ENCODE measurements at regions not wholly inside any gene's neighbourhood (a gene's known extent, or its start where the extent isn't known, plus 50 kb on each side); places are given as distances from the start of the nearest gene placed in this dataset.

DNA sequence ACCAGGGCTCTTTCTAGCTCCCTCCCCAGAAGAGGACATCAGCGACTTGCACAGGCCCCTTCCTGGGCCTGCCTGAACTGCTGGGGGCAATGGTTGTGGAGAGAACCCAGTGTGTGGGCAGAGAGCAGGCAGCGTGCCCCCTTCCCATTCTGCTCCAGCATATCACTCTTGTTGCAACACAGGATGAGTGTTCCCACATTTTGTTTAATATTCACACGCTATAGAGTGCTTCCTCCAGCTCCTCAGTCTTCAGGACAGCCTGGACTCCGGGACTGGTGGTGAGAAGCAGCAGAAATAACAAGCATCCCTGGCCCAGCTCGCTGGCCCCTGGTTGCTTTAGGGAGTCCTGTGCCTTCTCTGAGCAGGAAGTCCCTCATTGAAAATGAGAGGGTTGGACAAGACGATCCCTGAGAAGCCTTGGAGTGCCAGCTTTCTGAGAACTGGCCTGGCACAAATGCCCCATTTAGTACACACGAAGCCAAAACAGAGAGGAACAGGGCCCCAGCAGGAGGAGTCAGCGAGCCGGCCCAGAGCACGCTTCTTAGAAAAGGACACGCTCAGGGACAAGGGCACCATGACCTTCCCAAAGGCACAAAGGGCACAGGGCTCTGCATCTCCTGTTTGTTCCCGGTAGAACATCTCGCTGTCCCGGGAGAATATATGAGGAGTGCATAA lies 84.2 kb upstream of the FOXC1 start:
- H3K4me3 ChIP-seq (ENCODE audit: low read length): no peak overlapping the region
- no peak overlapping the region for H3K4me2 ChIP-seq (ENCODE audit: low read length)
- H3K27me3 ChIP-seq (ENCODE audit: insufficient read depth, low read length, poor library complexity): no peaks in the 10 kb centered on the region
- no peak overlapping the region for H2AK5ac ChIP-seq (ENCODE audit: low read length)
- no peaks in the 10 kb centered on the region for H3K36me3 ChIP-seq (ENCODE audit: control insufficient read depth, insufficient read depth, low read length)
- no peak overlapping the region for H4K8ac ChIP-seq (ENCODE audit: low read depth, low read length)
- H3K23ac ChIP-seq (ENCODE audit: low read length): no peak overlapping the region
- peaks cover 2% of the 10 kb centered on the region for H3K4me1 ChIP-seq (ENCODE audit: control insufficient read depth, low read depth, low read length)
- no peak overlapping the region for H3K56ac ChIP-seq (ENCODE audit: low read length)
- H2BK120ac ChIP-seq (ENCODE audit: low read depth, low read length): no peak overlapping the region
- H4K5ac ChIP-seq (ENCODE audit: low read length): no peak overlapping the region
- H2BK5ac ChIP-seq (ENCODE audit: low read length): no peak overlapping the region
- no peak overlapping the region for H3K9ac ChIP-seq (ENCODE audit: low read length)
- no CpG with 5 or more reads among the region's 14 CpGs for WGBS (ENCODE audit: extremely low coverage, insufficient coverage, low lambda C conversion rate)
- H3K79me1 ChIP-seq (ENCODE audit: low read length): no peaks in the 10 kb centered on the region
- no peak overlapping the region for H3K4ac ChIP-seq (ENCODE audit: low read depth, low read length)
- H3K79me2 ChIP-seq (ENCODE audit: control insufficient read depth, insufficient read depth, low read length): no peaks in the 10 kb centered on the region
- no peak overlapping the region for H3K18ac ChIP-seq (ENCODE audit: low read length)
- no peak overlapping the region for H2BK15ac ChIP-seq (replicated peaks; ENCODE audit: low read depth)
- H3K27ac ChIP-seq (ENCODE audit: low read depth, low read length): no peak overlapping the region
- DNase-seq: no peak

DNA sequence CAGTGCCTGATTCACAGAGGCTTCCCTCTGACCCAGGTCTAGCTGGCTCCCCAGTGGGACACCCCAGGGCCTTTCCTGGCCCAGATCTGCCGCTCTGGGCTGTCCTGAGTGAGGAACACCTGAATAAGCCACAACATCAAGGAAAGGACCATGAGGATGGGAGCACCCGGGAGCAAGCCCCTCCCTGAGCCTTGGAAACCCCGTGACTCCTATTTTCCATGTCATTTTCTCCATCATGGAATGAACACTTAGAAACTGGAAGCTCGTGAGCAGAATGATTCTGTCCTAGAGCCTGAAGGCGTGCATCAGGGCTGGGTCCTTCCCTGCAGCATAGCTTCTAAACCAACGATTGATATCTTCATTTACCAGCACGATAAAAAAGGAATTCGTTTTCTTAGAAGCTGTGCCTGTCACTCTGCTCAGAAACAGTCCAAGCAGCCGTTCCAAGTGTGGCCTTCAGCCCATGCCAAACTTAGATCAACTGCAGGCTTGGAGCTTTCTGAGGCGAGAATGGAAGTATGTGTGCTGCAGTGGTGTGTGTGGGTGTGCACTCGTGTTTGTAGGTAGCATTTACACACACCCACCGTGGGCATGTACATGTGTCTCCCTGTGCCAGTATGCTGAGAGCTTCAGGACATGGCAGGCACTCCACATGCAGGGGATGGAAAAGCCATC lies 83.2 kb upstream of the FOXC1 start:
- H3K27ac ChIP-seq (ENCODE audit: low read depth, low read length): no peak overlapping the region
- WGBS (ENCODE audit: extremely low coverage, insufficient coverage, low lambda C conversion rate): no CpG with 5 or more reads among the region's 12 CpGs

GRCh38 chr6:1527073-1527457 lies 82.7 kb upstream of the FOXC1 start:
- no peak overlapping the region for H3K18ac ChIP-seq (ENCODE audit: low read length)
- H3K4me3 ChIP-seq (ENCODE audit: low read length): no peak overlapping the region
- no peak overlapping the region for H2BK15ac ChIP-seq (replicated peaks; ENCODE audit: low read depth)
- H3K9ac ChIP-seq (ENCODE audit: low read length): no peak overlapping the region
- WGBS (ENCODE audit: extremely low coverage, insufficient coverage, low lambda C conversion rate): no CpG with 5 or more reads among the region's 11 CpGs
- no peaks in the 10 kb centered on the region for H3K79me2 ChIP-seq (ENCODE audit: control insufficient read depth, insufficient read depth, low read length)
- H4K5ac ChIP-seq (ENCODE audit: low read length): no peak overlapping the region
- H3K27me3 ChIP-seq (ENCODE audit: insufficient read depth, low read length, poor library complexity): no peaks in the 10 kb centered on the region
- no peak overlapping the region for H2BK5ac ChIP-seq (ENCODE audit: low read length)
- H4K8ac ChIP-seq (ENCODE audit: low read depth, low read length): no peak overlapping the region
- no peak overlapping the region for H3K27ac ChIP-seq (ENCODE audit: low read depth, low read length)
- no peak overlapping the region for H3K56ac ChIP-seq (ENCODE audit: low read length)
- no peaks in the 10 kb centered on the region for H3K79me1 ChIP-seq (ENCODE audit: low read length)
- no peak overlapping the region for H2AK5ac ChIP-seq (ENCODE audit: low read length)
- H3K4me1 ChIP-seq (ENCODE audit: control insufficient read depth, low read depth, low read length): peaks cover 2% of the 10 kb centered on the region
- no peak overlapping the region for H2BK120ac ChIP-seq (ENCODE audit: low read depth, low read length)
- DNase-seq: peak; percentile 76
- H3K4ac ChIP-seq (ENCODE audit: low read depth, low read length): no peak overlapping the region
- no peak overlapping the region for H3K23ac ChIP-seq (ENCODE audit: low read length)
- H3K36me3 ChIP-seq (ENCODE audit: control insufficient read depth, insufficient read depth, low read length): no peaks in the 10 kb centered on the region
- H3K4me2 ChIP-seq (ENCODE audit: low read length): no peak overlapping the region

More for the DNA sequence above, 83.2 kb upstream of the FOXC1 start:
- no peak overlapping the region for H3K4me3 ChIP-seq (ENCODE audit: low read length)
- H2AK5ac ChIP-seq (ENCODE audit: low read length): no peak overlapping the region
- H4K5ac ChIP-seq (ENCODE audit: low read length): no peak overlapping the region
- no peaks in the 10 kb centered on the region for H3K79me1 ChIP-seq (ENCODE audit: low read length)
- peak overlapping the region; percentile 22 for H3K56ac ChIP-seq (ENCODE audit: low read length)
- no peak overlapping the region for H3K9ac ChIP-seq (ENCODE audit: low read length)
- no peaks in the 10 kb centered on the region for H3K36me3 ChIP-seq (ENCODE audit: control insufficient read depth, insufficient read depth, low read length)
- H2BK5ac ChIP-seq (ENCODE audit: low read length): no peak overlapping the region
- H2BK120ac ChIP-seq (ENCODE audit: low read depth, low read length): no peak overlapping the region
- no peak overlapping the region for H3K4me2 ChIP-seq (ENCODE audit: low read length)
- no peak overlapping the region for H3K23ac ChIP-seq (ENCODE audit: low read length)
- no peak overlapping the region for H3K4ac ChIP-seq (ENCODE audit: low read depth, low read length)
- DNase-seq: no peak
- no peaks in the 10 kb centered on the region for H3K27me3 ChIP-seq (ENCODE audit: insufficient read depth, low read length, poor library complexity)
- no peak overlapping the region for H4K8ac ChIP-seq (ENCODE audit: low read depth, low read length)
- no peaks in the 10 kb centered on the region for H3K79me2 ChIP-seq (ENCODE audit: control insufficient read depth, insufficient read depth, low read length)
- H2BK15ac ChIP-seq (replicated peaks; ENCODE audit: low read depth): no peak overlapping the region
- H3K18ac ChIP-seq (ENCODE audit: low read length): no peak overlapping the region
- peaks cover 2% of the 10 kb centered on the region for H3K4me1 ChIP-seq (ENCODE audit: control insufficient read depth, low read depth, low read length)

DNA sequence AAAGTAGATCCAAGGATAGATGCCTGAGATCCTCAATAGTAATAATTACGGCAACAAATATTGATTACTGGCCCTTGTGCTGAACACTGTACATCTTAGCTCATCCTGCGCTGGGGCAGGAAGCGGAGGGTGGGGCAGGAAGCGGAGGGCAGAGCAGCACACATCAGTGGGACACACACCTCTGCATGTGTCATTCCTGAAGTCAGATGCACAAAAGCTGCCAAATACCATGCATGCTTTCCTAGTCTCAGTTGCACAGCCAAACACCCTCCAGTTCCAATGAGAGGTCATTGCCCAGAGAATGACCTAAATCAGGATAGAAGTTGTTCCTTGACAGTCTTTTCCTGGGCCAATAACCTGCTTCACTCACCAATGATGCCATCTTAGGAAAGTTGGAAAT lies 74.4 kb upstream of the FOXC1 start:
- H3K4me2 ChIP-seq (ENCODE audit: low read length): no peak overlapping the region
- H2AK5ac ChIP-seq (ENCODE audit: low read length): peak overlapping the region; percentile 11
- no peaks in the 10 kb centered on the region for H3K79me2 ChIP-seq (ENCODE audit: control insufficient read depth, insufficient read depth, low read length)
- no peaks in the 10 kb centered on the region for H3K27me3 ChIP-seq (ENCODE audit: insufficient read depth, low read length, poor library complexity)
- WGBS (ENCODE audit: extremely low coverage, insufficient coverage, low lambda C conversion rate): no CpG with 5 or more reads among the region's 4 CpGs
- H3K36me3 ChIP-seq (ENCODE audit: control insufficient read depth, insufficient read depth, low read length): no peaks in the 10 kb centered on the region
- H2BK120ac ChIP-seq (ENCODE audit: low read depth, low read length): no peak overlapping the region
- no peak overlapping the region for H2BK5ac ChIP-seq (ENCODE audit: low read length)
- H3K56ac ChIP-seq (ENCODE audit: low read length): no peak overlapping the region
- no peaks in the 10 kb centered on the region for H3K4me1 ChIP-seq (ENCODE audit: control insufficient read depth, low read depth, low read length)
- no peaks in the 10 kb centered on the region for H3K79me1 ChIP-seq (ENCODE audit: low read length)
- no peak overlapping the region for H4K8ac ChIP-seq (ENCODE audit: low read depth, low read length)
- H3K18ac ChIP-seq (ENCODE audit: low read length): no peak overlapping the region
- no peak overlapping the region for H3K4ac ChIP-seq (ENCODE audit: low read depth, low read length)
- no peak overlapping the region for H3K9ac ChIP-seq (ENCODE audit: low read length)
- H3K23ac ChIP-seq (ENCODE audit: low read length): no peak overlapping the region
- H2BK15ac ChIP-seq (replicated peaks; ENCODE audit: low read depth): no peak overlapping the region
- H4K5ac ChIP-seq (ENCODE audit: low read length): no peak overlapping the region
- H3K4me3 ChIP-seq (ENCODE audit: low read length): no peak overlapping the region
- peak; percentile 38 for DNase-seq
- H3K27ac ChIP-seq (ENCODE audit: low read depth, low read length): no peak overlapping the region

DNA sequence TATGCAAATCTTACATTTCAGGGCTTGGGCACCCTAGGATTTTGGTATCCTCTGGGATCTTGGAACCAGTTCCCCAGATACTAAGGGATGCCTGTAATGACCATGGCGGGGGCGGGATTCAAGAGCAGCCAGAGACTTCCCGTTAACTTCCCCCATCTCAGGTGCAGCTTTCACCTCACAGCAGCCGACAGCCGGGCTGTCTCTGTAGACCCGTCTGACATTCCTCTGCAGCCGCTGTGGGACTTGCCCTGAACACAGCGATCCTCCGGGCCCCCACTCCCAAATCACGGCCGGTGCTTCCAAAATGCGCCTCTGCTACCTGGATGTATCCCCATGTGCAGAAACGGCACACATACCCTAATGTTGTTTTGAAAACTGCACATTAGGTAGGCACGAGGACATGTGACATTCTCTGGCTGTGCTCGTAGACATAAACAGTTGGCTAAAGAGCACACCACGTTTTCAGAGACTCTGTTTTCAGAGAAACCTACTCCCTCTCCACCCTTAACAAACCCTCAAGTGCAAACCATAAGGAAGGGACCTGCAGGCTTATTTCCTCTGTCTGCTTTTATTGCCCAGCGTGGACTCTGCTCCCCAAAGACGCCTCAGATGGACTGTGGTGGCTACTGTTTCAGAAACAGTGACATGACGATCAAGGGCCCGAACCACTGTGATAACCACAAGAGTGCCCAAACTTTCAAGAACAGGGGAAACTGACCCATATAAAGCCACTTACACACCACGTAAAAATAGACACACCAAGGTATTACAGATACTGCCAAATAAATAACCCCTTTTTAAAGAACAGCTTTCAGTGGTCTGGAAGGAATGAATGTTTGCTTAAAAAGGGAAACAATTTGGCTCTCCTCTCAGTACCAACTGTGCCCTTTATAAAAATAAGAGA lies 72.9 kb upstream of the FOXC1 start:
- Histone ChIP-seq H3K4ac (ENCODE audit: low read depth, low read length) (no peak overlapping the region), H3K27me3 (ENCODE audit: insufficient read depth, low read length, poor library complexity) (no peaks in the 10 kb centered on the region), H2BK120ac (ENCODE audit: low read depth, low read length) (no peak overlapping the region), H4K8ac (ENCODE audit: low read depth, low read length) (no peak overlapping the region), H4K5ac (ENCODE audit: low read length) (no peak overlapping the region), H2BK15ac (replicated peaks; ENCODE audit: low read depth) (no peak overlapping the region), H3K56ac (ENCODE audit: low read length) (no peak overlapping the region), H3K9ac (ENCODE audit: low read length) (no peak overlapping the region), H2BK5ac (ENCODE audit: low read length) (no peak overlapping the region), H2AK5ac (ENCODE audit: low read length) (no peak overlapping the region), H3K4me3 (ENCODE audit: low read length) (no peak overlapping the region), H3K4me1 (ENCODE audit: control insufficient read depth, low read depth, low read length) (no peaks in the 10 kb centered on the region), H3K79me1 (ENCODE audit: low read length) (no peaks in the 10 kb centered on the region), H3K23ac (ENCODE audit: low read length) (no peak overlapping the region), H3K27ac (ENCODE audit: low read depth, low read length) (no peak overlapping the region), H3K36me3 (ENCODE audit: control insufficient read depth, insufficient read depth, low read length) (no peaks in the 10 kb centered on the region), H3K79me2 (ENCODE audit: control insufficient read depth, insufficient read depth, low read length) (no peaks in the 10 kb centered on the region), H3K4me2 (ENCODE audit: low read length) (no peak overlapping the region), H3K18ac (ENCODE audit: low read length) (no peak overlapping the region)
- DNase-seq: no peak
- no CpG with 5 or more reads among the region's 21 CpGs for WGBS (ENCODE audit: extremely low coverage, insufficient coverage, low lambda C conversion rate)
